Prostate gland (tissue), 2 donors: ENCODE measurements at regions not wholly inside any gene's neighbourhood (a gene's known extent, or its start where the extent isn't known, plus 50 kb on each side); places are given as distances from the start of the nearest gene placed in this dataset.

ENCODE experiments used
- DNase-seq: peaks from one replicate; pipeline ENCODE4 v3.0.0-alpha.2; 2019; ENCODE audit warnings: low spot score
- H3K27ac ChIP-seq, 2 donors: fragments of 200-600 bp; sonication (generic); 2 replicates each; pipeline ENCODE4 v1.5.1; 2017 to 2019
- H3K27me3 ChIP-seq: fragments of 200-600 bp; sonication (generic); replicated peaks from 2 replicates; pipeline ENCODE4 v1.5.1; 2019; ENCODE audit not compliant: insufficient read depth
- H3K36me3 ChIP-seq, 2 donors: fragments of 200-600 bp; sonication (generic); 1 replicate in 1 of 2; 2 replicates in 1 of 2; pipeline versions ENCODE4 v1.5.1 to v1.8.1; 2017 to 2019
- H3K4me1 ChIP-seq: fragments of 200-600 bp; sonication (generic); replicated peaks from 2 replicates; pipeline ENCODE4 v1.5.1; 2019
- H3K4me3 ChIP-seq, 2 donors: fragments of 200-600 bp; sonication (generic); 2 replicates each; pipeline ENCODE4 v1.5.1; 2017 to 2019
- H3K9me3 ChIP-seq: fragments of 200-600 bp; sonication (generic); 2 replicates; pipeline ENCODE4 v1.5.1; 2017
- CTCF ChIP-seq, 4 experiments: fragments of 200-600 bp in 2 of 4; fragments of 450-650 bp in 2 of 4; sonication (generic) in 2 of 4; IDR thresholded peaks; 1 replicate in 3 of 4; 2 replicates in 1 of 4; pipeline ENCODE4 v1.5.1; 2016 to 2019; ENCODE audit warnings: antibody characterized with exemption in 4 of 4, mild to moderate bottlenecking in 2 of 4, moderate library complexity in 2 of 4
- POLR2A ChIP-seq: fragments of 450-650 bp; IDR thresholded peaks from one replicate; pipeline ENCODE4 v1.6.1; 2016; ENCODE audit warnings: antibody characterized with exemption, mild to moderate bottlenecking
- POLR2AphosphoS5 ChIP-seq: sonication (generic); formaldehyde crosslinking; IDR thresholded peaks from one replicate; pipeline ENCODE4 v1.6.1; 2017; ENCODE audit warnings: antibody characterized with exemption
- WGBS: methylation state at CpG from one replicate; pipeline ENCODE4 v1.1.5; 2018; 5-methylcytosine and 5-hydroxymethylcytosine counted together
- intact Hi-C: fragments of 100-400 bp; cut with DNase I; formaldehyde crosslinking; loops from one replicate; pipeline ENCODE4 v1.14.2; 2022

GRCh38 chr13:111536075-111536642 lies 215.7 kb downstream of the TEX29 start:
- 53% methylated on average over 11 of the region's 11 CpGs for WGBS
- TF ChIP-seq POLR2AphosphoS5 (no peak), CTCF (IDR thresholded peaks at IDR 0.05) (no peak), POLR2A (no peak)
- no peaks in the 10 kb centered on the region for H3K4me1 ChIP-seq
- no peak for DNase-seq
- no peak overlapping the region for H3K4me3 ChIP-seq
- no peak overlapping the region for H3K27ac ChIP-seq
- intact Hi-C loops, result no loop called here
- peaks cover 19% of the 10 kb centered on the region for H3K27me3 ChIP-seq
- H3K9me3 ChIP-seq, result no peaks in the 10 kb centered on the region
- H3K36me3 ChIP-seq, result no peaks in the 10 kb centered on the region

- no peaks in the 10 kb centered on the region for H3K4me1 ChIP-seq
- intact Hi-C loops, result no loop called here
- no peak overlapping the region for H3K27ac ChIP-seq
- no peak overlapping the region for H3K4me3 ChIP-seq
- H3K9me3 ChIP-seq, result no peaks in the 10 kb centered on the region
- no peak for DNase-seq
- TF ChIP-seq POLR2A, result no peak
- TF ChIP-seq CTCF (IDR thresholded peaks at IDR 0.05), result no peak
- TF ChIP-seq POLR2AphosphoS5, result no peak
- H3K27me3 ChIP-seq, result peaks cover 19% of the 10 kb centered on the region
- H3K36me3 ChIP-seq, result no peaks in the 10 kb centered on the region
- WGBS, result 89% methylated on average over 15 of the region's 15 CpGs
Measured at GRCh38 chr13:111537115-111537728, 216.8 kb downstream of the TEX29 start.

- no peaks in the 10 kb centered on the region for H3K4me1 ChIP-seq
- no peak for DNase-seq
- peaks cover 19% of the 10 kb centered on the region for H3K27me3 ChIP-seq
- H3K9me3 ChIP-seq, result no peaks in the 10 kb centered on the region
- TF ChIP-seq POLR2AphosphoS5, result no peak
- TF ChIP-seq POLR2A, result no peak
- H3K36me3 ChIP-seq, result no peaks in the 10 kb centered on the region
- no peak overlapping the region for H3K27ac ChIP-seq
- WGBS, result 64% methylated on average over 15 of the region's 15 CpGs
- intact Hi-C loops, result no loop called here
- H3K4me3 ChIP-seq, result no peak overlapping the region
Measured at GRCh38 chr13:111537843-111538499, 217.5 kb downstream of the TEX29 start.

- no peak overlapping the region for H3K27ac ChIP-seq
- 84% methylated on average over 12 of the region's 12 CpGs for WGBS
- DNase-seq, result no peak
- intact Hi-C loops, result no loop called here
- H3K27me3 ChIP-seq, result peaks cover 17% of the 10 kb centered on the region
- no peak overlapping the region for H3K4me3 ChIP-seq
- H3K9me3 ChIP-seq, result no peaks in the 10 kb centered on the region
- TF ChIP-seq POLR2A (no peak), POLR2AphosphoS5 (no peak), CTCF (IDR thresholded peaks at IDR 0.05) (no peak)
- H3K4me1 ChIP-seq, result no peaks in the 10 kb centered on the region
- H3K36me3 ChIP-seq, result no peaks in the 10 kb centered on the region
Measured at GRCh38 chr13:111539252-111539651, 218.8 kb downstream of the TEX29 start.

GRCh38 chr13:111539791-111540446 lies 219.5 kb downstream of the TEX29 start:
- 80% methylated on average over 17 of the region's 17 CpGs for WGBS
- H3K27me3 ChIP-seq, result peaks cover 11% of the 10 kb centered on the region
- no peaks in the 10 kb centered on the region for H3K9me3 ChIP-seq
- no peak for DNase-seq
- H3K4me1 ChIP-seq, result no peaks in the 10 kb centered on the region
- H3K36me3 ChIP-seq, result no peaks in the 10 kb centered on the region
- intact Hi-C loops, result no loop called here
- TF ChIP-seq CTCF (IDR thresholded peaks at IDR 0.05), result no peak
- no peak for TF ChIP-seq POLR2AphosphoS5
- TF ChIP-seq POLR2A, result no peak
- H3K27ac ChIP-seq, result no peak overlapping the region
- no peak overlapping the region for H3K4me3 ChIP-seq
